ENCODE measurements at regions not wholly inside any gene's neighbourhood (a gene's known extent, or its start where the extent isn't known, plus 50 kb on each side); places are given as distances from the start of the nearest gene placed in this dataset.

- Histone ChIP-seq H4K20me1 (ENCODE audit: insufficient read depth) (no peaks in the 10 kb centered on the region), H3K79me2 (ENCODE audit: insufficient read depth, low read length) (no peaks in the 10 kb centered on the region), H3K4me3 (replicated peaks in 1 of 2; ENCODE audit: low read depth in 1 of 2, low read length in 2 of 2) (no peak overlapping the region), H3K4me1 (ENCODE audit: control insufficient read depth in 1 of 2, insufficient read depth in 2 of 2, low read length in 2 of 2) (no peaks in the 10 kb centered on the region), H3K27me3 (ENCODE audit: insufficient read depth, low read length) (no peaks in the 10 kb centered on the region), H3K4me2 (ENCODE audit: low read length) (no peak overlapping the region), H2AFZ (ENCODE audit: low read depth, low read length, poor library complexity, severe bottlenecking) (no peak overlapping the region), H3K9ac (ENCODE audit: low read length) (no peak overlapping the region), H3K9me2 (ENCODE audit: insufficient read depth) (no peaks in the 10 kb centered on the region), H3K9me3 (ENCODE audit: control insufficient read depth in 1 of 2, insufficient read depth in 1 of 2, low read depth in 1 of 2, low read length in 2 of 2) (no peaks in the 10 kb centered on the region), H3K36me3 (ENCODE audit: control insufficient read depth in 1 of 2, insufficient read depth in 2 of 2, low read length in 2 of 2) (no peaks in the 10 kb centered on the region), H3K27ac (ENCODE audit: low read depth, low read length) (no peak overlapping the region)
- CTCF ChIA-PET, result no interaction called here
- TF ChIP-seq ATF3 (IDR thresholded peaks at IDR 0.05), result no peak
- no TSS peak for BruUV-seq (replicated peaks)
- intact Hi-C loops (cut with micrococcal nuclease), result no loop called here
- DNase-seq (ENCODE audit: low read depth, low spot score) (no peak), ATAC-seq (no peak)
- RAD21 ChIA-PET (ENCODE audit: low non-redundant PET in 1 of 2, low total read pairs in 2 of 2, uncharacterized antibody in 2 of 2, unreplicated experiment in 2 of 2), result no interaction called here
- POLR2A ChIA-PET, result no interaction called here
Observed at GRCh38 chr13:79642596-79642995, 161.6 kb downstream of the NDFIP2 start.

- Histone ChIP-seq H3K4me3 (replicated peaks in 1 of 2; ENCODE audit: low read depth in 1 of 2, low read length in 2 of 2) (no peak overlapping the region), H4K20me1 (ENCODE audit: insufficient read depth) (no peaks in the 10 kb centered on the region), H2AFZ (ENCODE audit: low read depth, low read length, poor library complexity, severe bottlenecking) (no peak overlapping the region), H3K79me2 (ENCODE audit: insufficient read depth, low read length) (no peaks in the 10 kb centered on the region), H3K4me2 (ENCODE audit: low read length) (no peak overlapping the region), H3K27ac (ENCODE audit: low read depth, low read length) (no peak overlapping the region), H3K9me2 (ENCODE audit: insufficient read depth) (no peaks in the 10 kb centered on the region), H3K9me3 (ENCODE audit: control insufficient read depth in 1 of 2, insufficient read depth in 1 of 2, low read depth in 1 of 2, low read length in 2 of 2) (no peaks in the 10 kb centered on the region), H3K36me3 (ENCODE audit: control insufficient read depth in 1 of 2, insufficient read depth in 2 of 2, low read length in 2 of 2) (no peaks in the 10 kb centered on the region), H3K27me3 (ENCODE audit: insufficient read depth, low read length) (no peaks in the 10 kb centered on the region), H3K9ac (ENCODE audit: low read length) (no peak overlapping the region), H3K4me1 (ENCODE audit: control insufficient read depth in 1 of 2, insufficient read depth in 2 of 2, low read length in 2 of 2) (no peaks in the 10 kb centered on the region)
- RAD21 ChIA-PET (ENCODE audit: low non-redundant PET in 1 of 2, low total read pairs in 2 of 2, uncharacterized antibody in 2 of 2, unreplicated experiment in 2 of 2), result no interaction called here
- ATAC-seq (no peak), DNase-seq (ENCODE audit: low read depth, low spot score) (no peak)
- no TSS peak for BruUV-seq (replicated peaks)
- POLR2A ChIA-PET, result no interaction called here
- CTCF ChIA-PET, result no interaction called here
- intact Hi-C loops (cut with micrococcal nuclease), result no loop called here
- TF ChIP-seq SRF (IDR thresholded peaks at IDR 0.05; ENCODE audit: low read depth) (no peak), YY1 (IDR thresholded peaks at IDR 0.05; ENCODE audit: extremely low read depth, insufficient replicate concordance, low read depth, low read length) (no peak), ZBTB33 (IDR thresholded peaks at IDR 0.05; ENCODE audit: extremely low read depth, insufficient replicate concordance, low read length) (no peak), POLR2AphosphoS5 (IDR thresholded peaks at IDR 0.05; ENCODE audit: low read depth, low read length) (no peak), EZH2 (IDR thresholded peaks at IDR 0.05) (no peak), MAX (IDR thresholded peaks at IDR 0.05) (no peak), SP1 (IDR thresholded peaks at IDR 0.05; ENCODE audit: low read depth) (no peak), FOSL1 (IDR thresholded peaks at IDR 0.05; ENCODE audit: low read depth) (no peak), POLR2A (IDR thresholded peaks at IDR 0.05; ENCODE audit: borderline replicate concordance, extremely low read depth, insufficient read depth, insufficient read length) (no peak), CTCF (IDR thresholded peaks at IDR 0.05 in 2 of 3, conservative IDR thresholded peaks at IDR 0.05 in 1 of 3; ENCODE audit: borderline replicate concordance in 1 of 3, insufficient read depth in 1 of 3, low read depth in 2 of 3, low read length in 2 of 3) (no peak), ELF1 (IDR thresholded peaks at IDR 0.05; ENCODE audit: borderline replicate concordance, low read depth) (no peak), EGR1 (IDR thresholded peaks at IDR 0.05; ENCODE audit: low read depth) (no peak)
Observed at GRCh38 chr13:79637133-79637763, 156.3 kb downstream of the NDFIP2 start.
